IPS-20b (cell line): ENCODE measurements at regions not wholly inside any gene's neighbourhood (a gene's known extent, or its start where the extent isn't known, plus 50 kb on each side); places are given as distances from the start of the nearest gene placed in this dataset.

Experiments
- H3K27ac ChIP-seq: one replicate; pipeline ENCODE4 v1.5.1; 2013; ENCODE audit warnings: low read length
- H3K27me3 ChIP-seq: 2 replicates; pipeline ENCODE4 v1.6.1; 2013; ENCODE audit warnings: mild to moderate bottlenecking, low read length, inconsistent platforms; ENCODE audit not compliant: insufficient read depth
- H3K36me3 ChIP-seq: 2 replicates; pipeline ENCODE4 v1.6.1; 2013; ENCODE audit warnings: low read depth, mild to moderate bottlenecking, inconsistent platforms, low read length, moderate library complexity; ENCODE audit not compliant: insufficient read depth
- H3K4me1 ChIP-seq: 2 replicates; pipeline ENCODE4 v1.6.1; 2013; ENCODE audit warnings: mild to moderate bottlenecking, control low read depth, inconsistent platforms, low read length, moderate library complexity; ENCODE audit not compliant: insufficient read depth
- H3K4me3 ChIP-seq: 2 replicates; pipeline ENCODE4 v1.5.1; 2013; ENCODE audit warnings: mild to moderate bottlenecking, low read length, inconsistent platforms
- H3K9ac ChIP-seq: 2 replicates; pipeline ENCODE4 v1.6.1; 2013; ENCODE audit warnings: low read depth, mild to moderate bottlenecking, inconsistent platforms, low read length, moderate library complexity
- H3K9me3 ChIP-seq: 2 replicates; pipeline ENCODE4 v1.6.1; 2013; ENCODE audit warnings: mild to moderate bottlenecking, low read depth, low read length, inconsistent platforms; ENCODE audit not compliant: insufficient read depth

DNA sequence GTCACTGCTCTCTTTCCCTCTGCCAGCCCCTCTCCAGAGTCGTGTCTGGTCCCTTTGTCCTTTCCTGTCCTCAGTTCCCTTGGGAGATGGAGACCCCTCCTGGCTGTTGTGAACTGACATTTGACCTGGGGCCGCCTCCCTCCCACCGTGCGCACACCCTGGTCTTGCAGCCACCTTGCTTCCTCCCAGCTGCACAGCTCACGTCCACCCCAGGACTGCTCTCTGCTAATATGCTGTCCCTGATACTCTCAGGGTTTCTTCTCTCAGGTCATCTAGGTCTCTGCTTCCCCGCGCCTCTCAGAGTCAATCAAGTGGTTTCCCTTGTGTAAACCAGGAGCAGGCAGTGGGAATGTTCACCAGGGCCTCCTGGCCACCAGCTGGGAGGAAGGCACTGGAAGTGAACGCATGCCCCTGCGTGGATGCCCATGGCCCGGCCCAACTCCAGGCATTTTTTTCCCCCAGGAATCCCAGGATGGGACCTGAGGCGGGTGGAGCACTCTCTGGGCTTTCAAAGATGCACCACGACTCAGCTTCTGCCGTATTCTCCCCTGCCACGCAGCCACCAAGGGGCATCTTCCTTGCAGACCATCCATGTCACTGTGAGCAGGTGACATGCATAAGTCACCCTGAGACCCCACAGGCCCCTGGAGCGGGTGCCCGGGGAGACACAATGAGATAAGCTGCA, 142.4 kb downstream of the OLFM1 start:
- Histone ChIP-seq H3K4me3 (no peak overlapping the region), H3K9me3 (no peaks in the 10 kb centered on the region), H3K36me3 (no peaks in the 10 kb centered on the region), H3K27ac (no peak overlapping the region), H3K4me1 (no peaks in the 10 kb centered on the region), H3K27me3 (no peaks in the 10 kb centered on the region), H3K9ac (no peak overlapping the region)

DNA sequence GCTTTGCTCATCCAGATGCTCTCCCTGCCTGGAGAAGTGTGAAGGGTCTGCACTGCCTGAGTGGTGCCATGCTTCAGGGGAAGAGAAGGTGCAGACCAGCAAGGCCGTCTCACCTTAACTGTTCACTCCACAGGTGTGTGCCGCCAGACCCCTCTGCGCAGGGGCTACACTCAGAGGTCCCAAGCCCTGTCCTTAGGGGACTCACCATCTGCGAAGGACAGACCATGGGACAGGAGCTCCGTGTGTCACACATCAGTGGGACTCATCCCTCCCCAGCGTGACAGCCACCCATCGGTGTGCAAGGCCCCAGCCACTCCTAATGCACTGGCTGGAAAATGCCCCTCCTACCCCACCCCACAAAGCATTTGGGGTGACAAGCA, 142.9 kb downstream of the OLFM1 start:
- Histone ChIP-seq H3K4me1 (no peaks in the 10 kb centered on the region), H3K27ac (no peak overlapping the region), H3K27me3 (no peaks in the 10 kb centered on the region), H3K9ac (no peak overlapping the region), H3K36me3 (no peaks in the 10 kb centered on the region), H3K9me3 (no peaks in the 10 kb centered on the region), H3K4me3 (no peak overlapping the region)

DNA sequence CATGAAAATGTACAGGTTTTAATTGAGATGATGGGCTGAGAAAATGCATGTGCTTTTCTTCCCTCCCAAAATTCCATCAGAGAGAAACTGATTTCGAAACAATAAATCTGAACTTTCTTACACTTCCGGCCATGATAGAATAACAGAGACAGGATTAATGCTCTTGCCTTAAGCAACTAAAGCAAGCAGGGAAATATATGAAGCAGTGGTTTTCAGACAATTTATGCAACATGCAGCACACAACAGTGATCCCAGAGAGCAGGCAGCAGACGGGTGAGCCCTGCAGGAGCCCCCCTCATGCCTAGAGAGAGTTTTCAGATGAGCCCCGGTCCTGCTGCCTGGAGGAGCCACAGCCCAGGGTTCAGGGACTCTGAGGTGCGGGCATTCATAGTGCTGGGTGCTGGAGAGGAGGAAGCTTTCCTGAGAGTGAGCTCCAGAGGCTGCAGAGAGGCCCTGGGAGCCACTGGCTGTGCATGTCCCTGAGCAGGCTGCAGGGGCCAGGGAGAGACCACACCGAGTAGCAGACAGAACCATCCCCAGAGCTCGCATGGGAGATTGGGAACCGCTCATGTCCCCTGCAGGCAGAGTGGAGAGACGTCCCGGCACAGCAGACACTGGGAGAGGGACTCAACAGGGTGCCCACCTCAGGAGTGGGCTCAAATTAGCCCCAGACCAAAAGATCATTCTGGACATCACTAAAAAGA, 143.5 kb downstream of the OLFM1 start:
- H3K9me3 ChIP-seq, result no peaks in the 10 kb centered on the region

DNA sequence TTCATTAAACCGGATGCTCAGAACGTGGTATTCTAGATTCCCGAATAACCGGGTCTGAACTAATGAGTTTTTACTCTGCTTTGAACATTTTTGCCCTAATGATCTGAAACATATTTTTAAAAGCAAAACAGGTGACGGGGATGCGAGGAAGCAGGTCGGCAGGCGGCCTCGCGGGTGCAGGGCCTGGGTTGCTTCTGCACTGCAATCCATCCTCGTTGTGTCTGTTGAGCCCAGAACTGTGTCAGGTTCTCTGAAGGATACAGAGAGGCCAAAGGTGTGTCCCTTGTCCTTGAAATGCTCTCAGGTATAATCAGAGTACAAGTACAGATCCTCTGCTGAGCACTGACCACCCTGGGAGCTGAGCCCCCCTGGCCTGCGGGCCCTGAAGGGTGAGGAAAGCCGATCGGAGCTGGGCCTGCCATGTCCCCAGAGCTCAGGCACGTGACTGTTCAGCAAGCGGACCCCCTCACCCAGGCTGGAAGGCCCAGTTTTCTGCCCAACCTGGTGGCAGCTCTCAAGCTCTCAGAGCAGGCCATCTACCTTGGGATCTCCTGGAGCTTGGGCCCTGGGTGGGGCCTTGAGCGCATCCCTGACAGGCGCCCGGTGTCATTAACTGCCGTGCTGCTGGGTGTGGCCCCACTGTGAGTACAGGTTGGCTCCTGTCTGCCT, 151.8 kb downstream of the OLFM1 start:
- Histone ChIP-seq H3K27me3 (no peaks in the 10 kb centered on the region), H3K4me1 (no peaks in the 10 kb centered on the region), H3K9me3 (no peaks in the 10 kb centered on the region), H3K4me3 (no peak overlapping the region), H3K27ac (no peak overlapping the region), H3K9ac (no peak overlapping the region), H3K36me3 (no peaks in the 10 kb centered on the region)

More for the DNA sequence above, 143.5 kb downstream of the OLFM1 start:
- no peaks in the 10 kb centered on the region for H3K27me3 ChIP-seq
- H3K4me1 ChIP-seq, result no peaks in the 10 kb centered on the region
- no peak overlapping the region for H3K9ac ChIP-seq
- no peak overlapping the region for H3K4me3 ChIP-seq
- H3K36me3 ChIP-seq, result no peaks in the 10 kb centered on the region
- no peak overlapping the region for H3K27ac ChIP-seq

DNA sequence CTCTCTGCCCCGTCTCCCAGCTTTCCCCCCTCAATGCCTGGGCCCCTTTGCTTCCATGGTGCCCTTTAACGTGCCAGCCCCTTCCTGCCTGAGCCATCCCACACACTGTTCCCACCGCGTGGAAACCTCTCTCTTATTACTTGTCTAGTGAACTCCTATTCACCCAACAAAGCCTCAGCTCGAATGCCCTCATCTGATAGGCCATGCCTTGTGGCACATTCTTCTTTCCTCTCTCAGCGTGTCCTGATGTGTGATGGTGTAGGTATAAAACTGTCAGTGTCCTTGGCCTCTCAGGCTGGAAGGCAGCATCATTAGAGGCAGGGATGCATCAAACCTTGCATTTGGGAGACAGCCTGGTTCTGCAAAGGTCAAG, 152.3 kb downstream of the OLFM1 start:
- H3K4me1 ChIP-seq, result no peaks in the 10 kb centered on the region
- H3K27me3 ChIP-seq, result no peaks in the 10 kb centered on the region
- no peak overlapping the region for H3K27ac ChIP-seq
- no peaks in the 10 kb centered on the region for H3K9me3 ChIP-seq
- no peak overlapping the region for H3K4me3 ChIP-seq
- no peak overlapping the region for H3K9ac ChIP-seq
- no peaks in the 10 kb centered on the region for H3K36me3 ChIP-seq

DNA sequence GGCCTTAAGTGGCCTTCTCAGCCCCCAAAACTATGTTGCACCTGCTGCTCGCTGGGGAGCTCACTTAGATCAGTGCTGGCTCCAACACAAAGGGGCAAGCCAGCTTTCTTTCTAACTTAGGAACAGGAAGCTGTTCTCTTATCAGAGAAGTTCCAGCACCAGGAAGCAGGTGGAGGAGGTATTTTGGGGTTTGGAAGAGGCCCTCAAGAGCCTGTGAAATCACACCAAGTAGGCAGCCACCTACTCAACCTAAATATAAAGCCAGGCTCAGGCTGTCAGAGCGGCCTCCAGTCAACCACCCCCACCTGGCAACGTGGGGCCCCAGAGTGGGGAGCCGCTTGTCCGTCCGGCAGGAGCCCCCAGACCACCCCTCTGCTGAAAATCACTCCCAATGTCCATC, 152.8 kb downstream of the OLFM1 start:
- Histone ChIP-seq H3K36me3 (no peaks in the 10 kb centered on the region), H3K27me3 (no peaks in the 10 kb centered on the region), H3K4me3 (no peak overlapping the region), H3K4me1 (no peaks in the 10 kb centered on the region), H3K27ac (no peak overlapping the region), H3K9ac (no peak overlapping the region), H3K9me3 (no peaks in the 10 kb centered on the region)

DNA sequence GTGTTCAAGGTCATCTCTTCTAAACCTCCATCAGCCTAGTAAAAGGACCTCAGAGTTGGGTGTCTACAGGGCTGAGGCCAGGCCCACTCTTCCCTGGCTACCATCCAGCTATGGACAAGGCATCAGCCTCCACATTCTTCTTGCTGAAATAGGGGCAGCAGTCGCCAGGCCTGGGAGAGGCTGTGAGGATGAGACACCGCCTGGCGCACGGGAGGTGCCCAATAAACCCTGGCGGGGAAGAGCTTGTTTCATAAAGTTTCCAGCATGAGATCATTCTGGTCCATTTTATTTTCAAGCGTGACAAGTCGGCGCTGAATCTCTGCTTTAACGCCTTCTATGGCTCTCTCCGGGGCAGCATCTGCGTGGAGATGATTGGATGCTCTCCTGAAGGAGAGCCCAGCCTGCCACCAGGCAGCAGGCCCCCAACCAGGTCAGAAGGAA, 153.4 kb downstream of the OLFM1 start:
- no peaks in the 10 kb centered on the region for H3K36me3 ChIP-seq
- H3K27me3 ChIP-seq, result no peaks in the 10 kb centered on the region
- H3K4me1 ChIP-seq, result no peaks in the 10 kb centered on the region
- H3K27ac ChIP-seq, result no peak overlapping the region
- no peak overlapping the region for H3K4me3 ChIP-seq
- no peaks in the 10 kb centered on the region for H3K9me3 ChIP-seq
- H3K9ac ChIP-seq, result no peak overlapping the region

DNA sequence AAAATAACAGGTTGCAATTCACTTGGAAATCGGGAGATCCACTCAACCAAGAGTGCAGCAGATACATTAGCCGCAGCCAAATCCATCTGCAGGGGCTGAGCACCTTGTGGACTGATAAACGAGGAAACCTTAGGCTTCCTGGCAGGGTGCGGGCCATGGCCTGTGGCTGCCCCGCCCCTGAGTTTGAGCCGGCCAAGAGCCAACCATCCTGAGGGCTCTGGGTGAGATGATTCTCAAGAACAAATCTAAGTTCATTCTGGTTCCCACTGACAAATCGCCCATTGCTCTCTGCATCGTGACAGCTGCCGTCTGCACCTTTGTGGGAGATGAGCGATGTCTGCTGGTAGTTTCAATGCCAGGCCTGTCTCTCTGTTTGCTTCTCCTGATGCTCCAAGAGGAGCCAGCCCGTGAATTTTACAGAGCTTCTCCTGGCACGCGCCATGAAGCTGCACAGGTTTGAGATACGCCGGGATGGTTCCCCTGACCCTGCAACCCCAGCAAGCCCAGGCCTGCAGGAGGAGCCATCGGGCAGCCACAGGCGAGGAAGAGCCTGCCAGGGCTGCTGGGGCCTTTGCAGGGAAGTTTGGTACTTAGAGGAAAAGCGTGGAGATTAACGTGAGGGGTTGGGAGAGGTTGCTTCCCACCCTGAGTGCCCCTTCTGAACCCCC, 154.0 kb downstream of the OLFM1 start:
- no peaks in the 10 kb centered on the region for H3K36me3 ChIP-seq
- no peak overlapping the region for H3K9ac ChIP-seq
- no peak overlapping the region for H3K4me3 ChIP-seq
- H3K4me1 ChIP-seq, result no peaks in the 10 kb centered on the region
- no peaks in the 10 kb centered on the region for H3K9me3 ChIP-seq
- H3K27ac ChIP-seq, result no peak overlapping the region
- no peaks in the 10 kb centered on the region for H3K27me3 ChIP-seq

DNA sequence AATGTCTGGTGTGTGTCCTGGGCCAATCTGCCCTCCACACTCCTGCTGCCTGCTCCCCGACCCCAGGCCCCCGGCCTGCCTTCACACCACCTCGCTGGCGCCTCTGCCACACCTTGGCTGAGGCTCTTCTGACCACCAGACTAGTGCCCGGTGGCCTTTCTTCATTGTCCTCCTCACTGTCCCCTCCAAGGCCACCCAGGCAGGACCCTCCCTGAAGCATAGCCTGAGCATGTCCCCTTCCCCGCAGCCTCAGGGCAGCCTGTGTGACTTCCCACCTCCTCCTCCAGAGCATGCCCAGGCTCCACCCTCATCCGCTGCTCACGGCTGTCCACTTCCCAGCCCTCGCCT, 154.6 kb downstream of the OLFM1 start:
- no peaks in the 10 kb centered on the region for H3K36me3 ChIP-seq
- H3K9ac ChIP-seq, result no peak overlapping the region
- no peaks in the 10 kb centered on the region for H3K9me3 ChIP-seq
- H3K27ac ChIP-seq, result no peak overlapping the region
- H3K4me3 ChIP-seq, result no peak overlapping the region
- H3K4me1 ChIP-seq, result no peaks in the 10 kb centered on the region
- no peaks in the 10 kb centered on the region for H3K27me3 ChIP-seq

DNA sequence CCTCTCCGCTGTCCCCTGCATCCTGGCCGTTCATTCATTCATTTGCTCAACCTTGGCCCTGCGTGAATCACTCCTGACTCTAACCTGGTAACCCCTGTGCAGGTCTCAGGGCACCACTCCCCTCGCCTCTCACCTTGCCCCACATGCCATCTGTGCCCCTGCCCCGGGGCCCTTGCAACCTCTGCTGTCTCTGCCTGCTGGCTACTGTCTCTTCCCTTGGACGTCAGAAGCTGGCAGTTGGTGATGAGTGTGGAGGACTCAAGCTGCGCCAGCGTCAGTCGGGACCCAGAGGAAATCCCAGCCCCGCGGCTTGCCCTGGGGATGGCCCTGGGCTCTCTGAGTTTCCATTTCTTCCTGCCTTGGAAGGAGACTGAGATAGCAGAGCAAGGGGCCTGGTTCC, 154.9 kb downstream of the OLFM1 start:
- no peak overlapping the region for H3K4me3 ChIP-seq
- no peak overlapping the region for H3K27ac ChIP-seq
- no peaks in the 10 kb centered on the region for H3K36me3 ChIP-seq
- H3K9me3 ChIP-seq, result no peaks in the 10 kb centered on the region
- no peaks in the 10 kb centered on the region for H3K4me1 ChIP-seq
- H3K27me3 ChIP-seq, result no peaks in the 10 kb centered on the region
- no peak overlapping the region for H3K9ac ChIP-seq

DNA sequence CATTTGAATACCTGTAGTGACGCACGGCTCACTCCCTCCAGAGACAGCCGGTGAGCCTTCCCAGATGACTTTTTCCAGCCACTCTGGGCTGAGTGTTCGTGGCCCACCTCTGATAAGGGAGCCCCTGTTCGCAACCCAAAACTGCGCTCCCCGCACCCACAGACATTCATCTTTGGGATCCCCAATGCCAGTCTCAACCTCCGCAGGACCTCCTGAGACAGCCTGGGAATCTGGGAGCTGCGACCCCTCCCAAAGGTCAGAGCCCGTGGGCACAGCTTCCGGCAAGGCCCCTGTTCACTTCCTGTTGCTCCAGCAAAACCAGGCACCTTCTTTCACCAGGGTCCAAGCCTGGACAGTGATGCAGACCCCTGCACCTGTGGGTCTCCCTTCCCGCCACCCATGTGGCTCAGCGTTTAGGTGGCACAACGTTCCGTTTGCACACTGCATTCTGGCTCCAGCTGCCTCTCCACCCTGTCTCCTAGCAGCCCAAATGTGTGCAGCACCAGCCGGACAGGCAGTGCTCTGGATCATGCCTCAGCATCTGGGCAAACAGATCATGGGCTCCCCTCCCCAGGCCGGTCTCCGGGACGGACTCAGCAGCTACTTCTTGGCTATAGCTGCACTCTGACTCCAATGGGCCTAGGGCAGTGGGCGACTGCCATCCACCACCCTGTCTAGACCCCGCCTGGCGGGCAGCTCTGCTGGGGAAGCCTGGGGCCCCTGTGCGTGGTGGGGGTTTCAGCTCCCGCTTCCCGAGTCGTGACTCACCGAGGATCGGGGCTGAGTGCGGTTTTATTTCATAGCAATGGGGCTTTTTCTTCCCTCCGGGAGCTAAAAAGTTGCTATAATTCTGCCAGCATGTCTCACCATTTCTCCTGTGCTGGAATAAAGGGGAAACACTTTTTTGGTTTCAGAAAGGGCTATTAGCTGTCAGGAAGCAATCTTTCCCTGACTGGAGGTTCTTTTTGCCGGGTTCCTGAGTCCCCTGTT, 156.0 kb downstream of the OLFM1 start:
- no peaks in the 10 kb centered on the region for H3K4me1 ChIP-seq
- no peak overlapping the region for H3K4me3 ChIP-seq
- H3K9me3 ChIP-seq, result no peaks in the 10 kb centered on the region
- no peaks in the 10 kb centered on the region for H3K27me3 ChIP-seq
- H3K9ac ChIP-seq, result no peak overlapping the region
- no peaks in the 10 kb centered on the region for H3K36me3 ChIP-seq
- no peak overlapping the region for H3K27ac ChIP-seq
